RWPE1 (cell line): ENCODE measurements at regions not wholly inside any gene's neighbourhood (a gene's known extent, or its start where the extent isn't known, plus 50 kb on each side); places are given as distances from the start of the nearest gene placed in this dataset.

Source experiments
- CTCF ChIA-PET: fragments of 350-600 bp; sonication (Branson Sonifier 250); formaldehyde crosslinking; extraction: SDS; loops from one replicate; lab custom pipeline; 2021; lab: Yijun Ruan, JAX
- POLR2A ChIA-PET: fragments of 400-600 bp; formaldehyde crosslinking; extraction: SDS; loops from one replicate; lab custom pipeline; 2020; ENCODE audit warnings: antibody characterized with exemption; ENCODE audit not compliant: low non-redundant PET; lab: Yijun Ruan, JAX
- DNase-seq: peaks from one replicate; pipeline ENCODE4 v3.0.0; 2012; ENCODE audit warnings: low spot score
- H3K27ac ChIP-seq: fragments of 450-650 bp; 2 replicates; pipeline ENCODE4 v1.5.1; 2017
- CTCF ChIP-seq: fragments of 450-650 bp; conservative IDR thresholded peaks from 2 replicates; pipeline ENCODE4 v1.5.1; 2017; ENCODE audit warnings: low read depth, mild to moderate bottlenecking

GRCh38 chr14:82595466-82595865, 1061.8 kb upstream of the SEL1L start:
- no peak for TF ChIP-seq CTCF
- no peak for DNase-seq
- no peak overlapping the region for H3K27ac ChIP-seq
- ChIA-PET CTCF (no interaction called here), POLR2A (no interaction called here)

GRCh38 chr14:82602794-82603193, 1069.1 kb upstream of the SEL1L start:
- POLR2A ChIA-PET, result no interaction called here

GRCh38 chr14:82604819-82605218, 1071.2 kb upstream of the SEL1L start:
- TF ChIP-seq CTCF, result no peak
- no peak overlapping the region for H3K27ac ChIP-seq
- DNase-seq, result no peak
- ChIA-PET CTCF (no interaction called here), POLR2A (no interaction called here)

More at GRCh38 chr14:82602794-82603193, 1069.1 kb upstream of the SEL1L start:
- CTCF ChIA-PET, result no interaction called here
- no peak overlapping the region for H3K27ac ChIP-seq
- no peak for DNase-seq
- no peak for TF ChIP-seq CTCF

GRCh38 chr14:82621881-82622450, 1088.3 kb upstream of the SEL1L start:
- TF ChIP-seq CTCF, result no peak

GRCh38 chr14:82626156-82627066, 1092.8 kb upstream of the SEL1L start:
- POLR2A ChIA-PET, result no interaction called here

More at GRCh38 chr14:82621881-82622450, 1088.3 kb upstream of the SEL1L start:
- CTCF ChIA-PET, result no interaction called here
- POLR2A ChIA-PET, result no interaction called here
- DNase-seq, result no peak
- H3K27ac ChIP-seq, result no peak overlapping the region

More at GRCh38 chr14:82626156-82627066, 1092.8 kb upstream of the SEL1L start:
- CTCF ChIA-PET, result no interaction called here
- no peak overlapping the region for H3K27ac ChIP-seq
- no peak for TF ChIP-seq CTCF
- no peak for DNase-seq
